ENCODE measurements at regions not wholly inside any gene's neighbourhood (a gene's known extent, or its start where the extent isn't known, plus 50 kb on each side); places are given as distances from the start of the nearest gene placed in this dataset.

DNA sequence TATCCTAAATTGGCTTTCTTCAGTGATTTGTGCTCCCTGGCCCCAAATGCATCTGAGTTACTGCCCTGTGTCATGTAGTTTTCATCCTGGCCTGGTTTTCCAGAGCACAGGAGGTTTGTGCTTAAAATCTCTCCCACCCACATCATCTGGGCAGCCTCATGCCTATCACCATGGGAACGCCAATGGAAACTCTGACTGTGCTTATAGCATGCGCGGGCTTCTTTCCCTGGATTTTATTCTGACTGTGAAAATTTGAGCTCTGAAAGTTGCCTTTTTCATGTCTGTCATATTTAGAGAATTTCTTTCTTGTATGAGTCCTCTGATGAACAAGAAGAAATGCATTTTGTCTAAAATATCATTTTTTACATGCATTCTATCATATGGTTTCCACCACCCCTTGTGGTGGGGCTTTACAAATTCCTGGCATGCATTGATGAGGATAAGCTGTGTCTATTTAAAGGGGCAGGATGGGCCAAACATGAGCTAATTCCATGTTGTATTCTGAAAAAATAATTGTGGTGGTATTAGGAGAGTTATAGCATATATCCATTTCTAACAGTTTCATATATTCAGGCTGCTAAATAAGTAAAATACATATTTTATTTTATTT lies 55.1 kb downstream of the IRAG1 start:
- TF ChIP-seq, protein P1, sequence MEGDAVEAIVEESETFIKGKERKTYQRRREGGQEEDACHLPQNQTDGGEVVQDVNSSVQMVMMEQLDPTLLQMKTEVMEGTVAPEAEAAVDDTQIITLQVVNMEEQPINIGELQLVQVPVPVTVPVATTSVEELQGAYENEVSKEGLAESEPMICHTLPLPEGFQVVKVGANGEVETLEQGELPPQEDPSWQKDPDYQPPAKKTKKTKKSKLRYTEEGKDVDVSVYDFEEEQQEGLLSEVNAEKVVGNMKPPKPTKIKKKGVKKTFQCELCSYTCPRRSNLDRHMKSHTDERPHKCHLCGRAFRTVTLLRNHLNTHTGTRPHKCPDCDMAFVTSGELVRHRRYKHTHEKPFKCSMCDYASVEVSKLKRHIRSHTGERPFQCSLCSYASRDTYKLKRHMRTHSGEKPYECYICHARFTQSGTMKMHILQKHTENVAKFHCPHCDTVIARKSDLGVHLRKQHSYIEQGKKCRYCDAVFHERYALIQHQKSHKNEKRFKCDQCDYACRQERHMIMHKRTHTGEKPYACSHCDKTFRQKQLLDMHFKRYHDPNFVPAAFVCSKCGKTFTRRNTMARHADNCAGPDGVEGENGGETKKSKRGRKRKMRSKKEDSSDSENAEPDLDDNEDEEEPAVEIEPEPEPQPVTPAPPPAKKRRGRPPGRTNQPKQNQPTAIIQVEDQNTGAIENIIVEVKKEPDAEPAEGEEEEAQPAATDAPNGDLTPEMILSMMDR (IDR thresholded peaks at IDR 0.05), result no peak
- TF ChIP-seq POLR2A (IDR thresholded peaks at IDR 0.05), result no peak

Measured in transverse colon (tissue), 3 donors.